ENCODE measurements at regions not wholly inside any gene's neighbourhood (a gene's known extent, or its start where the extent isn't known, plus 50 kb on each side); places are given as distances from the start of the nearest gene placed in this dataset.
A peak's percentile ranks its signal among the peaks of the same experiment; 100 is the strongest.

DNA sequence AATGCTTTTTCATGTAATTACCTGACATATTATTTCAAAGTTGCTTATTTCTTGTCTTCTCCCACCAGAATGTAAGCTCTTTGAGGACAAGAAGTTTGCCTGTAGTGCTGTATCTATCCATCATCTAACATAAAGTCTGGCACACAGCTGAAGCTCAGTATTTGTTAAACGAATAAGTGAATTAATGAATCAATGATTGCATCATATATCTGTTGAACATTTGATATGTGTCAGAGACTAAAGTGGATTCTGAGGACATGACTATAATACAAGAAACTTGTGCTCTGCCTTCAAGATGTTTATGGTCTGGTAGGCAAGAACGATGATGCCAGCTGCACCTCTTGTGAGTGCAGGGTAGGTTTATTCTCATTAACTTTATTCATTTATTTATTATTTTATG lies 115.4 kb upstream of the SCAF11 start:
- peaks cover 18% of the 10 kb centered on the region for H3K27me3 Mint-ChIP-seq
- peaks cover 4% of the 10 kb centered on the region for H3K36me3 Mint-ChIP-seq (ENCODE audit: low read depth)
- H3K4me3 Mint-ChIP-seq, result no peak overlapping the region
- no peaks in the 10 kb centered on the region for H3K9me3 ChIP-seq (ENCODE audit: control insufficient read depth, low read length, poor library complexity, severe bottlenecking)
- DNase-seq, result no peak
- H3K4me1 Mint-ChIP-seq, result peaks cover 2% of the 10 kb centered on the region
- no peak for ATAC-seq
- H3K27ac Mint-ChIP-seq, result no peak overlapping the region

DNA sequence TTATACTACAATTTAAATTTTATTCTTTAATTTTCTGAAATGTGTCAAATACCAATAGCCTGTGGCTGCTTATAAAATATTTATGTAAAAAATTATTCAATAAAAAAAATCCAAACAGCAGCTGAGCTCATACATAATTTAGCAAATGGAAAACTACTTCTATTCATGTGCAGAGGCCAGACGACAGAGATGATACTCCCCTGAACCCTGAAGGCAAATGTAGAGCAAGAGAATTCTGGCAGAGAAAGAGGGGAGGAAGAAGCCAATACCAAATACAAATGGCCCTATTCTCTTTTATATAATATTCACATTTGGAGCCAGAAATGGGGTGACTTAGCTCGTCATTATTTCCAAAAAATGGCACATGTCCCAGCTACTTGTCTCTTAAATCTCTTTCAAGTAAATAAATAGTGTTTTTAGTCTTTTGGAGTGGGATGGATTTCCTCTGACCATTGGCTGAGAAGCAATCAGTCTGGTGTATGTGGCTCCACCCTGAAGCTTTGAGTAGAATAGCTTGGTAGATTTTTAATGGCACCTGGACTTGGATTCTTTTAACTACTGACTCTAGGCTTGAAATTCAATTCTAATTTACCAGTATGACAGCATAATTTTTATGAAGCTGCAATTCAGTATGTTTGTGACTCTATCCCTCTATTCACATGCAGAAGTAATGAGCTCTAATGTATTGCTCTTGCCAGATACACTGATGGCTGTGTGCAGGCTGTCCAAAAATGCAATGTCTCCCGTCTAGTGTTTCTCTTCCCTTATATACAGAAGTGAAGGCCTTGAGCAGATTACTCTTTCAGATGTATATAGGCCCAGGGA lies 113.4 kb upstream of the SCAF11 start:
- DNase-seq, result no peak
- no peak for ATAC-seq
- Mint-ChIP-seq H3K27ac (no peak overlapping the region), H3K36me3 (ENCODE audit: low read depth) (peaks cover 2% of the 10 kb centered on the region), H3K4me1 (no peaks in the 10 kb centered on the region), H3K4me3 (no peak overlapping the region), H3K27me3 (peaks cover 12% of the 10 kb centered on the region)
- no peaks in the 10 kb centered on the region for H3K9me3 ChIP-seq (ENCODE audit: control insufficient read depth, low read length, poor library complexity, severe bottlenecking)

DNA sequence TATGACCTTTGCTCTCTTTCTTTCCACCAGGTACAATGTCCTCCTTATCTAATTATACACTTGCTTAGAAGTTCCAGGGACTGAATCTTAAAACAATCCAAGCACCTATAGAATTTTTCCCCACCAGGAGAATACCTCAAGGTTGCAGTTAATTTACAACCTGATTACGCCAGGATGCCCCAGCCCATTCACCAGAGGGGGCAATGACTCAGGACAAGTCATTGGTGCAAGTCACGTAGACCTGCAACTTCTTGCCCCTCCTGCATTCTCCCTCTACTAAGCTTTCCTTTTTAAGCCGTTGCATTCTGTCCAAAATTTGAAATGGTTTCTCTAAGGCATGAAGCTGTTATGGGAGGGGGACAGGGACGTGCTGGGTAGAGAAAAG lies 111.1 kb upstream of the SCAF11 start:
- no peaks in the 10 kb centered on the region for H3K4me1 Mint-ChIP-seq
- H3K36me3 Mint-ChIP-seq (ENCODE audit: low read depth), result peaks cover 2% of the 10 kb centered on the region
- H3K4me3 Mint-ChIP-seq, result no peak overlapping the region
- H3K27me3 Mint-ChIP-seq, result no peaks in the 10 kb centered on the region
- DNase-seq (no peak), ATAC-seq (no peak)
- no peak overlapping the region for H3K27ac Mint-ChIP-seq
- H3K9me3 ChIP-seq (ENCODE audit: control insufficient read depth, low read length, poor library complexity, severe bottlenecking), result no peaks in the 10 kb centered on the region

DNA sequence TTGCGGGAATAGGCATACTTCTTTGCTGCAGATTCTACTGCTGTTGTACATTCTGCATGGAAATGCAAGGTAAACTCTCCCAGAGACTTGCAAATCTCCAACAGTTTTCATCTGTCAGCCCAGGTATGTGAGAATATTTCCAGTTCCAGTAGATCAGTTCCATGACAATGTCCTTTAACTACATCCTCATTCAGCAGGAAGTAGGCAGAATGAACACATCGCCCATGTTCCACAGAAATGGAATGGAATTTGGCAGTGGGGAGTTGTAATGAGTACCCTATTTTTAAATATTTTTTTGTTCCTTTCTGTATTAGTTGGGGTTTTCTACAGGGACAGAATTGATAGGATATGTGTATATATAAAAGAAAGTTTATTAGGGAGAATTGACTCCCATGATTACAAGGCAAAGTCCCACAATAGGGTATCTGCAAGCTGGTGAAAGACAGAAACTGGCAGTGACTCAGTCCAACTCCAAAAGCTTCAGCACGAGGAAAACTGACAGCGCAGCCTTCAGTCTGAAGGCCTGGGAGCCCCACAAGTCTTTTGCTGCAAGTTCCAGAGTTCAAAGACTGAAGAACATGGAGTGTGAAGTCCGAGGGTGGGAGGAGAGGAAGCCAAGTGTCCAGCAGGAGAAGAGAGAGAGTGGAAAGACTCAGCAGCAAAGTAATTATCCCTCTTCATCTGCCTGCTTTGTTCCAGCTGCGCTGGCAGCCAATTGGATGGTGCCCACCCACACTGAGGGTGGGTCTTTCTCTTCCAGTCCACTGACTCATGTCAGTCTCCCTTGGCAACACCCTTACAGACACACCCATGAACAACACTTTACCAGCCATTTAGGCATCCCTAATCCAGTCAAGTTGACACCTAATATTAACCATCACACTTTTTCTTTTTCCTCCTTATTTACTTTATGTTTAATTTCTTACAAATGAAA lies 110.4 kb upstream of the SCAF11 start:
- Mint-ChIP-seq H3K27me3 (no peaks in the 10 kb centered on the region), H3K4me3 (no peak overlapping the region), H3K4me1 (no peaks in the 10 kb centered on the region), H3K36me3 (ENCODE audit: low read depth) (peaks cover 2% of the 10 kb centered on the region), H3K27ac (no peak overlapping the region)
- DNase-seq (no peak), ATAC-seq (no peak)
- H3K9me3 ChIP-seq (ENCODE audit: control insufficient read depth, low read length, poor library complexity, severe bottlenecking), result no peaks in the 10 kb centered on the region

DNA sequence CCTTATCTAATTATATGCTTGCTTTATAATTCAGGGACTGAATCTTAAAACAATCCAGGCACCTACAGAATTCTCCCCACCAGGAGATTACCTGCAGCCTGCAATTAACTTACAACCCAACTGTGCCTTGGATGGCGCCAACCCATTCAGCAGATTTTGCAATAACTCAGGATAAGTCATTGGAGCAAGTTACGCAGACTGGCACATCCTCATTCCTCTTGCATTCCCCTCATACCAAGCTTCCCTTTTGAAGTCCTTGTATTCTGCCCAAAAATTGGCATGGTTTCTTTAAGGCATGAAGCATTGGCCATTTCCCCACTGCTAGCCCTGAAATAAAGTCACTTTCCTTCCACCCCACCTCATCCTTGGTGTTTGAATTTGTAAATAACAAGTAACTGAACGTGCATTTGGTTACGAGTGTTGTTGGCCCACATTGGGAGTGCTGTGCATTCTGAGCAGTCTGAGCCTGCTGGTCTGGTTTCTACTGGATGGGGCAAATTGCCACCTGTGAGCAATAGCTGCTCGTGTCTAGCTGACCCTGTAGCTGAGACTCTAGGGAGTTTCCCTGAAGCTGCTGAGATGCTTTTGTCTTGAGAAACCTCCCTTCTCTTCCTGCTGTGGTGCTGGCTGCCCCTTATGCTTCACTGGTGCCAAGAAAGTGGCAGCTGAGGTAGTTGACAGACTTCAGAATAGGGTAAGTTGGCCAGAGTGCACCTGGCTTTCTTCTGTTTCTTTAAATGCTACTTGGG lies 99.2 kb upstream of the SCAF11 start:
- DNase-seq, result no peak
- H3K9me3 ChIP-seq (ENCODE audit: control insufficient read depth, low read length, poor library complexity, severe bottlenecking), result peaks cover 3% of the 10 kb centered on the region
- H3K27ac Mint-ChIP-seq, result no peak overlapping the region
- H3K4me3 Mint-ChIP-seq, result no peak overlapping the region
- H3K36me3 Mint-ChIP-seq (ENCODE audit: low read depth), result no peaks in the 10 kb centered on the region
- H3K27me3 Mint-ChIP-seq, result peaks cover 38% of the 10 kb centered on the region
- ATAC-seq, result no peak
- H3K4me1 Mint-ChIP-seq, result no peaks in the 10 kb centered on the region

DNA sequence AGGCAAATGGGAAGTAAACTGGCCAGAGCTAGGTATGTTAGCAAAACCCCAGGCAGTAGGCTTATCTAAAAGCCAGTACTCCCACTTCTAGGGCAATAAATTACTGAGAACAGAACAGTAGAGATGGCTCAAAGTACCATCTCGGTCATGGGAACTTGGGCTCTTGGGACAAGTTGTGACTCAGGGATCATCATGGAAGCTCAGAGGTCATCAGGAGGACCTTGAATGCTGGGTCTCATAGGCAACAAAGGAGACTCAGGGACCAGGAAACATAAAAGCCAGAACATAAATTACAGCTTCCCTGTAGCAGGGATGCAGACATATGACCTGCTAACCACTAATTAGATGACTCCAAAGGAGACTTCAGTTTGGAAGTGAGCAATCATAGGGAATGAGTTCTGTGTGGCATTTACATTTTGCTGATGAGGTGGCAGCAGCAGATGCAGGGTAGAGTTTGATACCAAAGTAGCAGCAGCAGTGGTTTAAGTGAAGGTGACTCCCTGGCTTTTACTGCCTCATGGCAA lies 97.6 kb upstream of the SCAF11 start:
- peaks cover 28% of the 10 kb centered on the region for H3K27me3 Mint-ChIP-seq

DNA sequence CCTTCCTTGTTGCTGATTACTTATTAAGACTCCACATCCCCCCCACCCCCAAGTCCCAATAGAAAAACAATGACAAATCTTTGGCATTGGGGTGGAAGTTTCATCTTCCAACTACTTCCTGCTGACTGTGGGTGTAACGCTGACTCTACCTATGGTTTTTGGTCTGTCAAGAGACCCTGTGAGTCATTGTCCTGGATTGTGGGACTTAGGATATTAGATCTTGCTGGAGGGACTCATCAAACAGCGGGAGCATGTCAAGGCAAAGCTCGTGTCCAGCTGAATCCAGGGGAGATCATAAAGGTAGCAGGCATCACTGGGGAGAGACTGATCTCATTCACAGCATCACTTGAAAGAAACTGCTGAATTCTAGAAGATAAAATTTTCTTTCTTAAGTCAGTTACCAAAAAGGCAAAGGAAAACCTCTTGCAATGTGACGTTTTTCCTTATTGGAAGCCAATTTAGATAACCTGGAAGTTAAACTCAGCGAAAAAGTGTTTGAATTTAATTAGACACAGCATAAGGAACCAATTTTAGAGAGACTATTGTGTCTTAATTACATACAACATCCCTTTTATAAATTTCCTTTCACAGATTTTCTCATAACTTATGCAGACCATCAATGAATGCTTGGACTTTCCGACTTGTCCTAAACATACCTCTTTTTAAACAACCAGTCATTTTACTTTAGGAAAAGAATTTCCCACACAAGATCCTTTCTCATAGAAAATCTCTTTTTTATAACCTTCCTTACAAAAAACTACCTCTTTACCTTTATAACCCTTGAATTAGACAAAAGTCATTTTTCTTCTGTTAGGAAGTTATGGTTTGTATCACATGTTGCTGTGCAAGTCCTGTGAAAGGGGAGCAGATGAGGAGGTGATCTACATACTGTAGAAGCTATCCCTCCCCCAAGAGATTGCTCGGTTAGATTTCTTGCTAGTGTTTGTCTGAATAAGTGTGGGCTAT lies 94.6 kb upstream of the SCAF11 start:
- Mint-ChIP-seq H3K4me3 (no peak overlapping the region), H3K36me3 (ENCODE audit: low read depth) (no peaks in the 10 kb centered on the region), H3K27me3 (peaks cover 20% of the 10 kb centered on the region), H3K4me1 (no peaks in the 10 kb centered on the region), H3K27ac (no peak overlapping the region)
- H3K9me3 ChIP-seq (ENCODE audit: control insufficient read depth, low read length, poor library complexity, severe bottlenecking), result no peaks in the 10 kb centered on the region
- no peak for ATAC-seq
- DNase-seq, result no peak

More for the DNA sequence above, 97.6 kb upstream of the SCAF11 start:
- no peak overlapping the region for H3K4me3 Mint-ChIP-seq
- no peak for ATAC-seq
- no peak overlapping the region for H3K27ac Mint-ChIP-seq
- H3K36me3 Mint-ChIP-seq (ENCODE audit: low read depth), result no peaks in the 10 kb centered on the region
- no peaks in the 10 kb centered on the region for H3K4me1 Mint-ChIP-seq
- peaks cover 3% of the 10 kb centered on the region for H3K9me3 ChIP-seq (ENCODE audit: control insufficient read depth, low read length, poor library complexity, severe bottlenecking)
- DNase-seq, result no peak

DNA sequence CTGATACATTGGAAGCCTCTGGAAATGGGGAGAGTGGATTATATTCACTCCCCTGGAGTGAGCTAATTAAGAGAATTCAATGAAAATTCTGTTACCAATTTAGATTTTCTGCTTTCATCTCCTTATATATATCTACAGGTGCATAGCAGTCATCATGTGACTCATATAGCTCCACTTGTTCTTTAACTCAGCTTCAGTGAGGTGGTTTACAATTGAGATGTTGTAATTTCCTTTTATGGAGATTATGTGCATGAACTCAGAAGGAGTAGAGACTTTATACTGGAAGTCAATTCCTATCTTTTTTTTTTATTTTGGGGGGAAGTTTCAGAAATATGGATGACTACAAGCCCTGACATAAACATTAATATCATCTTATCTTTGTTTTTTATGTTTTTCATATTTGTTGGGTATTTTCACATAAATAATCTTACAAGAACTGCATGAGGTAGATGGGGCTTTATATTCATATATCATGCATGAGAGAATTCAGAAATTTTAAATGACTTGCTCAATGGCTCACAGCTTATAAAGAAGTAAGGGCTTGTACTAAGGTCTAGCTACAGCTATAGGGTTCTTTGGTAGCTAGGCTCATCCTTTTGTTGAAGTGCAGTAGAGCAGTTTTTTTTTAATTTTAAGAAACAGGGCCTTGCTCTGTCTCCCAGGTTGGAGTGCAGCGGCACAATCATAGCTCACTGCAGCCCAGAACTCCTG lies 92.3 kb upstream of the SCAF11 start:
- H3K9me3 ChIP-seq (ENCODE audit: control insufficient read depth, low read length, poor library complexity, severe bottlenecking), result no peaks in the 10 kb centered on the region
- Mint-ChIP-seq H3K27me3 (peaks cover 14% of the 10 kb centered on the region), H3K4me1 (no peaks in the 10 kb centered on the region), H3K27ac (no peak overlapping the region), H3K36me3 (ENCODE audit: low read depth) (no peaks in the 10 kb centered on the region), H3K4me3 (no peak overlapping the region)
- DNase-seq (no peak), ATAC-seq (no peak)

DNA sequence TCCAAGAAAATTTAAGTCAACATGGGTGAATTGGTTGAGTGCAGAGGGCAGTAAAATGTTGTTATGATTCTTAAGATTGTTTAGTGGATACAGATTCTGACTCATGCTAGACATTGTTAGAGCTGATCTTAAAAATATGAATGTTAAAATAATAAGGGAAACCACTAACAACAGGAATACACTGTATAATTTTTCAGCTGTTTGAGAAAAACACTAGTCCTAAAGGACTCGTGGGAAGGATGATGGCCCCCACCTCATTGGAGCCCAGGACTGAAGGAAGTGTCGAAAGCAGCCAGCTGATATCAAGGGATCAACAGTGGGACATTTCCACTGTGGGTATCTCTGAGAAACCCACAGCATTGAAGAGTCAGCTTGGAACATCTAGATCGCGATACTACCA lies 82.9 kb upstream of the SCAF11 start:
- no peaks in the 10 kb centered on the region for H3K9me3 ChIP-seq (ENCODE audit: control insufficient read depth, low read length, poor library complexity, severe bottlenecking)
- DNase-seq (no peak), ATAC-seq (no peak)
- no peaks in the 10 kb centered on the region for H3K36me3 Mint-ChIP-seq (ENCODE audit: low read depth)
- H3K27me3 Mint-ChIP-seq, result peaks cover 25% of the 10 kb centered on the region
- peaks cover 7% of the 10 kb centered on the region for H3K4me1 Mint-ChIP-seq
- no peak overlapping the region for H3K27ac Mint-ChIP-seq
- H3K4me3 Mint-ChIP-seq, result no peak overlapping the region

DNA sequence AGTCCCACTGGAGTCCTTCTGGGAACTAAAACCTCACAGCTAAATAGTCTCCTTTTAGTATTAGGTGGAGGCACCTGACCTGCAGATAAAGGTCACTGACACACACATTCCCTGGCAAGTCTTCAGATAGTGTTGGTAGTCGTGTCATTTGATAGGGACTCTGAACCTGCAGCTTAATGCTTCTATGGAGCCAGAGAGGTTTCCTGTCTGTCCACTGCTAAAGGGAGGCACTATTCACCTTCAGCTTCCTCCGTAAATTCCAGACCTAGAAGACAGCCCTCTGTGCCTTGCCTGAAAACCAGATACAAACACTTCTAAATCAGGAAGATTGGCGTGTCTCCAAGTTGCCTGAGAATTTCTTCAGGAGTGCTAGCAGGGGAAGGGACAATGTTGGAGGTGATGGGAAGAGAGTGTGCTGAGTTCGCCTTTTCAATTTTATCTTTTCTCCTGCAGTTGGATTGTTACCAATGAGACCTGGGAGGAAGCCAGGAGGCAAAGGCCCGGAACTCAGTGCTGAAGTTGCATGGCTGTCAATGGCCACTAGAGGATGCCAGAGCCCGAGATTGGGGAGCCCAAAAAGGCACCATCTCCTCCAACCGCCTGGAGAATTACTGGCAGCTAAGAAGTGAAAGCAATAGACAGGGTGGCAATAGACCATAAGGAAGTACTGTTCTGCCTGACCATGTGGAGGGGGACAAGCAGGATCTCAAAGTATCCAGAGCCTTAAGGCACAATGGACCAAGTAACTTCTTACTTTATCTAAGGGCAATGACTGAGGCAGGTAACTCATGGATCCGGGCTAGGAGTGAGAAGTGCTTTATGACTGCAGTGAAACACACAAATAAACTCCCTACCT lies 81.6 kb upstream of the SCAF11 start:
- ATAC-seq (peak; percentile 95), DNase-seq (peak; percentile 26 to 43 (median 31))
- Mint-ChIP-seq H3K36me3 (ENCODE audit: low read depth) (no peaks in the 10 kb centered on the region), H3K4me1 (peaks cover 7% of the 10 kb centered on the region), H3K27me3 (peaks cover 26% of the 10 kb centered on the region), H3K4me3 (no peak overlapping the region), H3K27ac (peak overlapping the region; percentile 82)
- H3K9me3 ChIP-seq (ENCODE audit: control insufficient read depth, low read length, poor library complexity, severe bottlenecking), result no peaks in the 10 kb centered on the region

DNA sequence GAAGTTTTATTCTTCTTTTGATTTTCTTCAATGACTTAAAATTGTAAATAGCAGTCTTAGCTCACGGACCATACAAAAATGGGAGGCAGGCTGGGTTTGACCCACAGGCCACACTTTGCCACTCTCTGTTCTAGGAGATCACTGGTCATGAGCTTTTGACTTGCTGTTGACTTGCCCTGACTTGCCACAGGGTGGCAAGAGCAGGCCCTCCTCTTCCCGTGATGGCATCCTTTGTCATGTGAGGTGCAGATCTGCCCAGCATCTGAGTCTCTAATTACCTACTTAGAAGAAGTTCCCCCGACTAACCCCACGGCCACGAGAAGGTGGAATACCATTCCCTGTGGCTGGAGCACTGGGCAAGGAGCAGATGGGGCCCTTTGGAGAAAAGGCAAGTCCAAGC lies 81.0 kb upstream of the SCAF11 start:
- no peak for ATAC-seq
- H3K9me3 ChIP-seq (ENCODE audit: control insufficient read depth, low read length, poor library complexity, severe bottlenecking), result no peaks in the 10 kb centered on the region
- Mint-ChIP-seq H3K4me3 (no peak overlapping the region), H3K4me1 (peaks cover 7% of the 10 kb centered on the region), H3K27me3 (peaks cover 31% of the 10 kb centered on the region), H3K36me3 (ENCODE audit: low read depth) (no peaks in the 10 kb centered on the region), H3K27ac (no peak overlapping the region)
- DNase-seq, result no peak
